ENCODE measurements at regions not wholly inside any gene's neighbourhood (a gene's known extent, or its start where the extent isn't known, plus 50 kb on each side); places are given as distances from the start of the nearest gene placed in this dataset.

GRCh38 chr16:50494501-50495491 is 53.4 kb upstream of the NKD1 start (continued):
- TF ChIP-seq ZNF592 (IDR thresholded peaks at IDR 0.05) = no peak
- TF ChIP-seq USF1 (IDR thresholded peaks at IDR 0.05; ENCODE audit: borderline replicate concordance, extremely low read length, insufficient read depth, low read depth, low read length) = no peak

GRCh38 chr16:50491516-50491915 is 56.7 kb upstream of the NKD1 start:
- RAD21 ChIA-PET (ENCODE audit: unreplicated experiment) = no interaction called here
- intact Hi-C loops (cut with micrococcal nuclease; ENCODE audit: unreplicated experiment) = no loop called here
- WGBS (ENCODE audit: insufficient coverage, insufficient replicate concordance, low lambda C conversion rate, missing lambda C conversion rate) = 39% methylated on average over 8 of the region's 8 CpGs

More at GRCh38 chr16:50491516-50491915, 56.7 kb upstream of the NKD1 start:
- Histone ChIP-seq H3K27me3 (replicated peaks in 1 of 2; ENCODE audit: control insufficient read depth in 2 of 2, insufficient read depth in 2 of 2, low read length in 1 of 2) (no peaks in the 10 kb centered on the region), H3K79me2 (ENCODE audit: control insufficient read depth, insufficient read depth, low read length) (no peaks in the 10 kb centered on the region), H3K27ac (ENCODE audit: control insufficient read depth, insufficient read depth) (no peak overlapping the region), H3K4me2 (ENCODE audit: control insufficient read depth, insufficient read depth) (no peak overlapping the region), H3K4me3 (no peak overlapping the region), H4K20me1 (ENCODE audit: control insufficient read depth, insufficient read depth) (no peaks in the 10 kb centered on the region), H3K9me3 (replicated peaks; ENCODE audit: control insufficient read depth, insufficient read depth, low read length) (no peaks in the 10 kb centered on the region), H3K4me1 (ENCODE audit: control insufficient read depth, insufficient read depth, low read length) (no peaks in the 10 kb centered on the region), H3K36me3 (ENCODE audit: control insufficient read depth in 2 of 2, insufficient read depth in 2 of 2, low read length in 1 of 2) (no peaks in the 10 kb centered on the region), H3K9ac (ENCODE audit: control insufficient read depth, insufficient read depth, low read length) (no peak overlapping the region), H2AFZ (ENCODE audit: control insufficient read depth, low read depth, low read length) (no peak overlapping the region)
- FAIRE-seq = no peak
- POLR2A ChIA-PET = no interaction called here
- CTCF ChIA-PET = no interaction called here
- ATAC-seq = no peak
- no peak for DNase-seq (ENCODE audit: low read depth, low spot score)
- in situ Hi-C loops (cut with MboI) = no loop called here
- BruUV-seq (replicated peaks) = no TSS peak
- SMC1A ChIA-PET (ENCODE audit: uncharacterized antibody, unreplicated experiment) = no interaction called here
- no peak for TF ChIP-seq CHD4 (IDR thresholded peaks at IDR 0.05)
